ENCODE measurements at regions not wholly inside any gene's neighbourhood (a gene's known extent, or its start where the extent isn't known, plus 50 kb on each side); places are given as distances from the start of the nearest gene placed in this dataset.

DNA sequence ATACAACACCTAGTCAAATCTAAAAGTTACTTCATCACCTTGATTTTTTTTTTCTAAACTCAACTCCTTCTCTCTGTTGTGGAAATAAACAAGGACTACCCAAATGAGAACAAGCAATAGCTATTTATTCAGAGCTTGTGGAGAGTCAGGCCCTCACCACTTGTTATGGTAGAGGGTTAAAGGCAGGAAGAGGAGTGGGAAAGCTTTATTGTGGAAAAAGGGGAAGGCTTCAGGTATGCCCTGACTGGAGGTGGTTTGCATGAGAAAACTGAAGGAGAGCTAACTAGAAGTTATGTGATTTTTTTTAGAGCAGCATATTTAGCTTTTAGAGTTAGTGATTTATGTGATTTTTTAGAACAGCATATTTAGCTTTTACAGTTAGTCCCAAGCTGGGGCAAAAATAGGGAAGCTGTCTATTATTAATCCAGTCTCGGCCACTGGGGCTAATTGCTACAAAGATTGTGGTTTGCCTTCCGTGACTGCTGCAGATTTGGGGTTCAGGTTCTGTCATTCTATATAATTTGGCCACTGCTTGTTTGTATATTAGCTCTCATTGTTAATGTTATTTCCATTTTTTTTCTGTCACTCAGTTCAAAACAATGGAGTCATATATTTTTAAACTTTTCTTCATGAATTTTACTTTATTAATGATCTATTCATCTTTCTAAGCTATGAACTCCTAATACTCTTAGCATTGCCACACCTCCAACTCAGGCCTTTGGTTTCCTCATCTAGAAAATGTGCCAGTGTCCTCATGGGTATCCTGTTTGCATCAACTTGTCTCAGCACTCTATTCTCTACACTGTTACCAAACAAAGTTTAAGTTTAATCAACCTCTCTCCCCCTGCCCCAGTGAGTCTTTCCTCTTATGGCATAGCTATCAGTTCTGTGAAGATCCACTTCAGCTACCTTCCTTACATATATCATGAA lies 713.0 kb downstream of the BRINP3 start:
- DNase-seq (ENCODE audit: low read depth, low spot score) = no peak
- H3K27ac ChIP-seq = no peak overlapping the region
- no peaks in the 10 kb centered on the region for H3K36me3 ChIP-seq (ENCODE audit: insufficient read depth, low read length)
- H3K9ac ChIP-seq (ENCODE audit: insufficient read length) = no peak overlapping the region
- TF ChIP-seq FOXP2 (optimal IDR thresholded peaks at IDR 0.05; ENCODE audit: control extremely low read depth, extremely low read length, insufficient read depth) = no peak
- TF ChIP-seq POLR2AphosphoS5 (IDR thresholded peaks at IDR 0.05; ENCODE audit: borderline replicate concordance, low read depth, low read length) = no peak
- no peak for TF ChIP-seq EZH2 (IDR thresholded peaks at IDR 0.05)
- H3K4me3 ChIP-seq = no peak overlapping the region
- H3K9me3 ChIP-seq (ENCODE audit: low read depth, low read length) = no peaks in the 10 kb centered on the region

DNA sequence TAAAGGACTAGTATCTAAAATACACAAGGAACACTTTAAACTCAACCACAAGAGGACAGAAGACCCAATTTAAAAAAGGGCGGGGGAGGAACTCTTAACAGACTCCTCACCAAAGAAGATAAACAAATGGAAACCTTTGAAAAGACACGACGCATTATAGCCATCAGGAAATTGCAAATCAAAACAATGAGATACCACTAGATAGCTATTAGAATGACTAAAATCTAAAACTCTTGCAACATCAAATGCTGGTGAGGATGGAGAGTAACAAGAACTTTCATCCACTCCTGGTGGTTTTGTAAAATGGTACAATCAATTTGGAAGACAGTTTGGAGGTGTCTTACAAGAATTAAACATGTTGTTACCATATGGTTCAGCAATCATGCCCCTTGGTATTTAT lies 708.2 kb downstream of the BRINP3 start:
- no peak overlapping the region for H3K27ac ChIP-seq
- DNase-seq (ENCODE audit: low read depth, low spot score) = no peak
- TF ChIP-seq POLR2AphosphoS5 (IDR thresholded peaks at IDR 0.05; ENCODE audit: borderline replicate concordance, low read depth, low read length) = no peak
- TF ChIP-seq FOXP2 (optimal IDR thresholded peaks at IDR 0.05; ENCODE audit: control extremely low read depth, extremely low read length, insufficient read depth) = no peak
- TF ChIP-seq EZH2 (IDR thresholded peaks at IDR 0.05) = no peak
- no peaks in the 10 kb centered on the region for H3K9me3 ChIP-seq (ENCODE audit: low read depth, low read length)
- no peak overlapping the region for H3K9ac ChIP-seq (ENCODE audit: insufficient read length)
- no peak overlapping the region for H3K4me3 ChIP-seq
- no peaks in the 10 kb centered on the region for H3K36me3 ChIP-seq (ENCODE audit: insufficient read depth, low read length)

DNA sequence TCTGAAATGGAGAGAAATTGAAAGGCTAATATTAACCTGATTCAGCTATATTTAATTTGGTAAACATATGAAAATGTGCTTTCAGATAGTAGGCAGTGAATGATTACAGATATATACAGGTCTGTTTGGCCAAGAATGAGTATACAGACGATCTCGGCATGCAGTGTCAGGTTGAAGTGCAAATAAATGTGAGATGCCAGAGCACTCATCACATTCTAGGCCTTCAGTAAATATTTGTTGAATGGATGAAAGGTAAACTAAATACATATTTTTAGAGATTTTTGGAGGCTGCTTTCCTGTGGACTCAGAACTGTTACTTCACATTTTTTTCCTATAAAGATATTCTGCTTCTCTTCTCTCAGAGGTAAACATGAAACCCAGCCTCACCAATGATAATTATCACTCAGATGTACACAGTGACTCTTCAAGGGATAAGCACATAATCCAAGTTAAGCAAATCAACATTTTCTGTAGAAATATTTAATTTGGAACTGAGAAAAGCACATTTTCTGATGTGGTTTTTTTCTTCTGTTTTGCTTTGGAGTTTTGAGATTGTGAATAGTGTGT lies 702.9 kb downstream of the BRINP3 start:
- no peak overlapping the region for H3K9ac ChIP-seq (ENCODE audit: insufficient read length)
- no peak overlapping the region for H3K4me3 ChIP-seq
- TF ChIP-seq POLR2AphosphoS5 (IDR thresholded peaks at IDR 0.05; ENCODE audit: borderline replicate concordance, low read depth, low read length) (no peak), FOXP2 (optimal IDR thresholded peaks at IDR 0.05; ENCODE audit: control extremely low read depth, extremely low read length, insufficient read depth) (no peak), EZH2 (IDR thresholded peaks at IDR 0.05) (no peak)
- no peak for DNase-seq (ENCODE audit: low read depth, low spot score)
- no peak overlapping the region for H3K27ac ChIP-seq
- no peaks in the 10 kb centered on the region for H3K36me3 ChIP-seq (ENCODE audit: insufficient read depth, low read length)
- no peaks in the 10 kb centered on the region for H3K9me3 ChIP-seq (ENCODE audit: low read depth, low read length)

DNA sequence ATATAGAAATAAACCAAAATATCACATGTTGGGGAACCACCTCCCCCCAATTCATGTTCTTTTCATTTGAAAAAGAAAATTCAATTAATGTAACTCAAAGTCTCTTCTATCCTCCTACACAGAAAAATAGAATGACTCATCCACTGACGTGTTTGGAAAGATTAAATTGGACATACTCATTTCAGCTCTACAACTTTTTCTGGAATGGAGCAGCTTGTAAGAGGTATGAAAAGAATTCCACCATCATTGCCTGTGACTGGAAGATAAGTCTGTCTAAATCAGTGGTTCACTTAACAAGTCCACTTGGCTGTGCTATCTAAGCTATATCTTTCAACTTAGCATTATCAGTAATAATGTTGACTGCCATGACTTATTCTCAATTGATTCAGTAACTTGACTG lies 702.3 kb downstream of the BRINP3 start:
- no peak overlapping the region for H3K4me3 ChIP-seq
- no peak overlapping the region for H3K27ac ChIP-seq
- no peak overlapping the region for H3K9ac ChIP-seq (ENCODE audit: insufficient read length)
- no peak for DNase-seq (ENCODE audit: low read depth, low spot score)
- TF ChIP-seq EZH2 (IDR thresholded peaks at IDR 0.05) = no peak
- TF ChIP-seq FOXP2 (optimal IDR thresholded peaks at IDR 0.05; ENCODE audit: control extremely low read depth, extremely low read length, insufficient read depth) = no peak
- no peak for TF ChIP-seq POLR2AphosphoS5 (IDR thresholded peaks at IDR 0.05; ENCODE audit: borderline replicate concordance, low read depth, low read length)
- H3K9me3 ChIP-seq (ENCODE audit: low read depth, low read length) = no peaks in the 10 kb centered on the region
- H3K36me3 ChIP-seq (ENCODE audit: insufficient read depth, low read length) = no peaks in the 10 kb centered on the region

DNA sequence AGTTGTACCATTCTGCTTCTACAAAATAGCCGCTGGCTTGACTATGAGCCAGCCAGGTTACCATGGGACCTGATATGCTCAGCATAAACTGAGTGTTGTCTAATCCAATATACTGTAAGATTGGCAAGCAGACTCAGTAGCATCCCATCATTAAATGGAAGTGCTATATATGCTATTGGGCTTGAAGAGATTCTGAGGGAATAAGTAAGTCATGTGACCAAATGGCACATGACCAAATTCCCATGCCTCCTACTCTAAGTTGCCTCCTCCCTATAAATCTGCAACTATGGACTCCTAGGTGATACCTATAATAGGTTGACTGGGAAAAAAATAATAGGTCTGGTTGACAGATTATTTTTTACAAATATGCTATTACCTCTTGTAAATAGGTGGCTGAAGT lies 698.6 kb downstream of the BRINP3 start:
- Histone ChIP-seq H3K4me3 (no peak overlapping the region), H3K9me3 (ENCODE audit: low read depth, low read length) (no peaks in the 10 kb centered on the region), H3K36me3 (ENCODE audit: insufficient read depth, low read length) (no peaks in the 10 kb centered on the region), H3K27ac (no peak overlapping the region), H3K9ac (ENCODE audit: insufficient read length) (no peak overlapping the region)
- no peak for TF ChIP-seq EZH2 (IDR thresholded peaks at IDR 0.05)
- TF ChIP-seq POLR2AphosphoS5 (IDR thresholded peaks at IDR 0.05; ENCODE audit: borderline replicate concordance, low read depth, low read length) = no peak
- TF ChIP-seq FOXP2 (optimal IDR thresholded peaks at IDR 0.05; ENCODE audit: control extremely low read depth, extremely low read length, insufficient read depth) = no peak
- no peak for DNase-seq (ENCODE audit: low read depth, low spot score)

DNA sequence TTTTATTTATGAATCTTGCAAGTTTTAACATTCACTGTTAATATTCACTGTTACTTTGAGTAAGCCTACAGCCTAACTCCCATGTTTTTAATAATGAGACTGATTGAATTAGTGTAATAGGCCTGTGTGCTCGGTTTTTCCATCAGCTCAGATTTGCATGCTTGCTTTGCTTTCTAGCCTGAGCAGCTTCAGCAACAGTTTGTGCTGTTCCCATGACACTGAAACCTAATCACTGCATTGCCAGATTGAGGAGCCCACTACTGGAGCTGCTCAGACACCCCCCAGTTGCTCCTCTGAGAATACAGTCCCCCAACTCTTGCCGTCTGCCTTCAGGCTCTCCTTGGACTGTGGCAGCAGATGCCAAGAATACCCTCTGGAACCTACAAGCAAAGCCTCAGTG lies 695.4 kb downstream of the BRINP3 start:
- no peak for DNase-seq (ENCODE audit: low read depth, low spot score)
- Histone ChIP-seq H3K9me3 (ENCODE audit: low read depth, low read length) (no peaks in the 10 kb centered on the region), H3K36me3 (ENCODE audit: insufficient read depth, low read length) (no peaks in the 10 kb centered on the region), H3K4me3 (no peak overlapping the region), H3K9ac (ENCODE audit: insufficient read length) (no peak overlapping the region), H3K27ac (no peak overlapping the region)
- TF ChIP-seq POLR2AphosphoS5 (IDR thresholded peaks at IDR 0.05; ENCODE audit: borderline replicate concordance, low read depth, low read length) = no peak
- no peak for TF ChIP-seq FOXP2 (optimal IDR thresholded peaks at IDR 0.05; ENCODE audit: control extremely low read depth, extremely low read length, insufficient read depth)
- TF ChIP-seq EZH2 (IDR thresholded peaks at IDR 0.05) = no peak

DNA sequence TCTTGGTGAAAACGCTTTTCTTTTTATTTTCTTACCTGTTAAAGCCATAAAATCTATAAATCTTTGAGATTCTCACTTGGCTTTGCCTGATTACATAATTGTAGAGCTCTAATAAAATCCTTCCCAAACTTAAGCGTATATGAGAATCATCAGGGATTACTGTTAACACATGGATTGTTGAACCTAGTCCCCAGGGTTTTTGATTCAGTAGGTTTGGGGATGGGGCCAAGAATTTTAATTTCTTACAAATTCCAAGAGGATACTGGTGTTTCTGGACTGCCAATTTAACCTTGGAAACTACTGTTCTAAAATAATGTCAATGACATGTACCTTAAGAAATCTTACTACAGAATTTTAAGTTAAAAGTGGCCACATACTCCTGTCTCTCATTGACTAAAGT lies 694.2 kb downstream of the BRINP3 start:
- H3K9me3 ChIP-seq (ENCODE audit: low read depth, low read length) = no peaks in the 10 kb centered on the region
- no peak overlapping the region for H3K27ac ChIP-seq
- no peak overlapping the region for H3K9ac ChIP-seq (ENCODE audit: insufficient read length)
- DNase-seq (ENCODE audit: low read depth, low spot score) = no peak
- TF ChIP-seq EZH2 (IDR thresholded peaks at IDR 0.05) = no peak
- TF ChIP-seq FOXP2 (optimal IDR thresholded peaks at IDR 0.05; ENCODE audit: control extremely low read depth, extremely low read length, insufficient read depth) = no peak
- TF ChIP-seq POLR2AphosphoS5 (IDR thresholded peaks at IDR 0.05; ENCODE audit: borderline replicate concordance, low read depth, low read length) = no peak
- H3K4me3 ChIP-seq = no peak overlapping the region
- no peaks in the 10 kb centered on the region for H3K36me3 ChIP-seq (ENCODE audit: insufficient read depth, low read length)

DNA sequence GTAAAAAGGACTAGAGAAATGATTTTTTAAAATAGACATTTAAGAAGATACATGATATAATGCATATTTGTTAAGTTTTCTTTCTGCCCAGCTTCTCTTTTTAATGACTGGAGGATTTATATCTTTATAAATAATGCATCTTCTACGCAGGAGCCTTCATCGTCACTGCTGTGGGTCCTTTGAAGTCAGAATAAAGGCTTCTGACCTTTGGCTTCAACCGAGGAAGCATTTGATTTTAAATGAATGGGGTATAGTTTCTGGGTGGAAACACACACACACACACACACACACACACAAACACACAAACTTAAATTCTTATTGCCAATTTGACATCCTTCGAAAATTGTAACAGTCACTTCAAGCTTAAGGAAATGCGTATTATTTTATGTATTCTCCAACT lies 690.9 kb downstream of the BRINP3 start:
- TF ChIP-seq EZH2 (IDR thresholded peaks at IDR 0.05) (no peak), POLR2AphosphoS5 (IDR thresholded peaks at IDR 0.05; ENCODE audit: borderline replicate concordance, low read depth, low read length) (no peak), FOXP2 (optimal IDR thresholded peaks at IDR 0.05; ENCODE audit: control extremely low read depth, extremely low read length, insufficient read depth) (no peak)
- DNase-seq (ENCODE audit: low read depth, low spot score) = no peak
- no peak overlapping the region for H3K27ac ChIP-seq
- no peak overlapping the region for H3K4me3 ChIP-seq
- no peak overlapping the region for H3K9ac ChIP-seq (ENCODE audit: insufficient read length)
- no peaks in the 10 kb centered on the region for H3K9me3 ChIP-seq (ENCODE audit: low read depth, low read length)
- no peaks in the 10 kb centered on the region for H3K36me3 ChIP-seq (ENCODE audit: insufficient read depth, low read length)

All from SK-N-MC (cell line).